SIG-M5 treated with dmso at 0.1 percent for 504 hours (cell line): ENCODE measurements at regions not wholly inside any gene's neighbourhood (a gene's known extent, or its start where the extent isn't known, plus 50 kb on each side); places are given as distances from the start of the nearest gene placed in this dataset.

Source experiments
- DNase-seq: peaks from one replicate; lab custom pipeline; 2025; ENCODE audit not compliant: unreplicated experiment; lab: John Stamatoyannopoulos, UW

DNA sequence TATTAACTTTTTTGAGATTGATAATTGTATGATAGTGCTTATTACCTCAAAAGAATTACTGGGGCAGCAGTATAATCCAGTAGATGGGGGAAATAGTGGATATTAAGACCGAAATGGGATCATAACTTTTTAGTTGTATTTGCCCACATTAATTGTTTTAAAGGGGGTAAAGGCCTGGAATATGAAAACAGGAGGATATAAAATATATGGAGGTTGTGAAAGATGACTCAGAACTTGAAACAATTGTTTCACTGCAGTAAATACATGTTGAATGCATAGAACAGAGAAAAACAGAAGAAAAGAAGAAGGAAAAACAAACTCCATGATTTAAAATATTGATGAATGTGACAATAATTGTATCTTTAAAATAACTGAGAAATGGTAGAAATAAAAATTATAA, 94.1 kb upstream of the VPREB1 start:
- no peak for DNase-seq

DNA sequence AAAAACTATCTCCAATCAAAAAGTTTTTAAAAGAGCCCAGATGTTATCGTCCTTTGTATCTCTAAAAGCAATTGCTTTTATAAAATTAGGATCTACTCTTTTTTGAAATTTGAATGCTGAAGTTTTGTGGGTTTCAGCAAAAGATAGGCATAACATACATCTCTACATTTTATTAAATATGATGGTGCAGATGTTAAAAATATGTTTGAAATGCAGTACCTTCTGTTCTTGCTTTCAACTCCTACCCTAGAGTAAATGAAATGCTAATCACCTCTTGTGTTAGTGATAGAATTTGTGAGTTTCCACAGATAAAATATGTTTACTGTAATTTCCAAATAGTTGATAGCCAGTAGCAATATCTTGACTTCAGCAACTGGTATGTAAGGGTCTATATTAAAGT, 95.7 kb upstream of the VPREB1 start:
- no peak for DNase-seq

DNA sequence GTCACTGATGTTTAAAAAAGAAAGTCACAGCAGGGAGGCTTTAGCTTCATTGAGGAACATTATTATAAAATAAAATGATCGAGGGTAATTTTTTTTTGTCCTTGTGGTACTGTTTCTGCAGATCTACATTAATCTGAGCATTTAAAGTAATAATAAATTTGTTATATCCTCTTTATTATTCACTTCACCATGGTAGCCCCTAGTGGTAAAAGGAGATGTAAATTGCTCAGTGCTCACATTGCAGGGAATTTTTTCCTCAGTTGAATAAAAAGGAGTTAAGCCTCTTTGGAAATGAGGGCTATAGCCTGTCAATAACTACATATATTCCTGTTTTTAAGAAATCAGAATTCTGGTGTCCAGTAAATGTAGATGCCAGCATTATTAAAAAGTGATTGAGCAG, 99.7 kb upstream of the VPREB1 start:
- no peak for DNase-seq

DNA sequence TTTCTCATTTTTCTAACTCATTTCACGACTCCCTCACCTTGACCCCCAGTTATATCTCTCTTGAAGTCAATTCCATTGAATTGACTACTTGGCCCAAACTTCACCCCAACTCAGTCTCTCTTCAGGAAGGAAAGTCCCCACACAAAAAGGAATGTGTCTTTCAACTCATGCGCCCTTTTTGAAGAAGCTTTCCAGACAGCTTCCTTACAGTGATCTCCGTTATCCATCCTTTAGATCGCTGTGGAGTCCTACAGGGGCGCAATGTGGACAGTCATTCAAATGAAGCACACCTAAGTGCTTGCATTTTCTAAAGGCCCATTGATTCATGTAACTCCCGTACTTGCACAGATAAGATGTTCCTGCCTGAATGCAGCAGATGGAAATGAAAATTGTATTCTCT, 101.1 kb upstream of the VPREB1 start:
- no peak for DNase-seq

DNA sequence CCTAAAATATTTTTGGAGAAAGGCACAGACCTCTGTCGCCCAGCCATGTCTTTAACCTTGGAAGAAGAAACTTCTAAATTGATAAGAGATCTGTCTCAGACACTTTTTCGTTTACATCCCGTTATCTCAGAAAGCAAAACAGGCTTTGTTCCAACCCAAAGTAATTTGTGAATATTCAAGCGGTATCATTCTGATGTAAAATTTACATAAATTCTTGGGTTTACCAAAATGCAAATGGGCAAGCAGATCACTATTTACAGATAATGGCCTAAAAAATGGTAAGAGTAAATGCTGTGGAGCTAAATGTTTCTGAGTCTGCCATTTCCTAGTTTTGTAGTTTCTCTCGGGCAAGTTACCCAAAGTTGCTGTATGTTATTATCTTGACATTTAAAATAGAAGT, 101.9 kb upstream of the VPREB1 start:
- DNase-seq = no peak

DNA sequence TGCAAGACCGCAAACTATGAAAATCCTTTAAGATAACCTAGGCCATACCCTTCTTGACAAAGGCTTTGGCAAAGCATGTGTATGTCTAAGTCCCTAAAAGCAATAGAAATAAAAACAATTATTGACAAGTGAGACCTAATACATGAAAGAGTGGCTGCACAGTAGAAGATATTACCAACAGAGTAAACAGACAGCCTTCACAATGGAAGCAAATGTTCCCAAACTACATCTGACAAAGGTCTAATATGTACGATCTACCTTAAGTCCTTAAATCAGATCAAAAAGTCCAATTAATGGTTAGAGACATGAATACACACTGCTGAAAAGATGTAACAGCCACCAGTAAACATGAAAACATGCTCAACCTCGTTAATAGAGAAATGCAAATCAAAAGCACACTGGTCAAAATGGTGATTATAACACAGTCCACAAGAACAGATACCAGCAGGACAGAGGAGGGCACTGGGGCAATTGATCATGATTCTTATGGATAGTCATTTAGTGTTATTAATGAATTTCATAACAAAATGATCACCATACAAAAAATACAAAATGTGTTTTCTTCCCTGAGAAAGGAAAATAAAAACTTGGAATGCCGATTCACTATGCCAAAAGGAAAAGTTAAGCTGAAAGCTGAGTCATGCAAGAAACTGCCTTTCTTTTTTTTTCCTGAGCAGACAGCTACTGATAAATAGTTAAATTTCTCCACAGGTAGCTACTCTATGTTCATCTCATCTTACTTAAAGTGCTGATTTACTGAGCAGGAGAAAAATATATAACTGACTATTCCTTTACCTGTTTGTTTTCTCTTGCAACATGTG, 102.6 kb upstream of the VPREB1 start:
- no peak for DNase-seq

DNA sequence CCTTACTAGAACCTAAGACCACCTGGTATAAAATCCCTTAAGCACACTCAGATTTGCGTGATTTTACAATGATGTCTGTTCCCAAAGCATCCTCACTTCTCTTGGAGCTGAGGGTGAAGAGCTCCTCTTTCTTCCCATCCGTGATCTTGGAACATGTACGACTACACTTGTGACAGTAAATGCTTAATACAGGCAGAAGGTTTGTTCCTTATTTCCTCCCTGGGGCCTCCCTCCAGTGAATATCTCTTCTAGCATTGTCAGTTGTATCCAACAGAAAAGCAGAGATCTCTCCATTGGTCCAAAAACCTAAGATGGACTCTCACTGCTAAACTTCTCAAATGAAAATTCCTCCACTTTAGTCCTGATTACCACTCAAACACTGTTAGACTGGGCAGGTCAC, 103.6 kb upstream of the VPREB1 start:
- no peak for DNase-seq

DNA sequence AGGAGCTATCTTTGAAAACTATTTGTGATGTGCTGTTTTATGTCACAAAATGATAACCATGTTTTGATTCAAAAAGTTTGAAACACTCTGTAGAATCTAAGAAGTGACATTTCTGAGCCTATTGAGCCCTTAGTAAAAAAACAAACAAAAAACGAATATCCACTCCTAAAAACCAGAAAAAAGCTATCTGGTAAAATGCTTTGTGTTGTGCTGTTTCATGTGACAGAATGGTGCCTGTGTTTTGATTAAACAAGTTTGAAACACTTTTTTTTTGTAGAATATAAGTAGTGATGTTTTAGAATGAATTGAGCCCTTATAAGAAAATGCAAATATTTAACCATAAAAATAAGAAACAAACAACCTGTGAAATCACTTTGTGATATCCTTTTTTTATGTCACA, 105.2 kb upstream of the VPREB1 start:
- no peak for DNase-seq

DNA sequence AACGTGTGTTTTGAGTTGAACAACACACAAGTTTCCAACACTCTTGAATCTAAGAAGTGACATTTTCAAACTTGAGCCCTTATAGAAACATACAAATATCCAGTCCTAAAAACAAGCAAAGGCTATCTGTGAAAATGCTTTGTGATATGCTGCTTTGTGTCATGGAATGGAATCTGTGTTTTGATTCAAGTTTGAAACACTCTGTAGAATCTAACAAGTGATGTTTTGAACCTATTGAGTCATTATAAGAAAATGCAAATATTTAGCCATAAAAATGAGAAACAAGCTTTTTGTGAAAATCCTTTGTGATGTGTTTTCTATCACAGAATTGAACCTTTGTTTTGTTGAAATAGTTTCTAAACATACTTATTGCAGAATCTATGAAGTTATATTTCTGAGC, 105.7 kb upstream of the VPREB1 start:
- no peak for DNase-seq

DNA sequence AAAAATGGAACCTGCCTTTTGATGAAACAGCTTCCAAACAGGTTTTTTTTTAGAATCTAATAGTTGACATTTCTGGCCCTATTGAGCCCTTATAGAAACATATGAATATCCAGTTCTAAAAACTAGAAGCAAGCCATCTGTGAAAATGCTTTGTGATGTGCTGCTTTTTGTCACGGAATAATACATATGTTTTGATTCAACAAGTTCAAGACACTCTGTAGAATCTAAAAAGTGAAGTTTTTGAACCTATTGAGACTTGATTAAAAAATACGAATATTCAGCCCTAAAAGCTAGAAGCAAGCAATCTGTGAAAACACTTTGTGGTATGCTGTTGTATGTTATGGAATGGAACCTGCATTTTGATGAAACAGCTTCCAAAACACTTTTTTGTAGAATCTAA, 106.7 kb upstream of the VPREB1 start:
- DNase-seq = no peak

DNA sequence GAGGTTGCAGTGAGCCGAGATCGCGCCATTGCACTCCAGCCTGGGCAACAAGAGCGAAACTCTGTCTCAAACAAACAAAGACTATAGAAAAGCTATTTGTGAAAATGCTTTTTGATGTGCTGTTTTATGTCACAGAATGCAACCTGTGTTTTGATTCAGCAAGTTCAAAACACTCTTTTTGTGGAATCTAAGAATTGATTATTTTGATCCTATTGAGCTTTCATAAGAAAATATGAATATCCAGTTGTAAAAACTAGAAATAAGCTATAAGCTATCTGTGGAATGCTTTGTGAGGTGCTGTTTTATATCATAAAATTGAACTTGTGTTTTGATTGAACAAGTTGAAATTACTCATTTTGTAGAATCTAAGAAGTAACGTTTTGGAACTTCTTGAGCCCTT, 110.7 kb upstream of the VPREB1 start:
- no peak for DNase-seq

DNA sequence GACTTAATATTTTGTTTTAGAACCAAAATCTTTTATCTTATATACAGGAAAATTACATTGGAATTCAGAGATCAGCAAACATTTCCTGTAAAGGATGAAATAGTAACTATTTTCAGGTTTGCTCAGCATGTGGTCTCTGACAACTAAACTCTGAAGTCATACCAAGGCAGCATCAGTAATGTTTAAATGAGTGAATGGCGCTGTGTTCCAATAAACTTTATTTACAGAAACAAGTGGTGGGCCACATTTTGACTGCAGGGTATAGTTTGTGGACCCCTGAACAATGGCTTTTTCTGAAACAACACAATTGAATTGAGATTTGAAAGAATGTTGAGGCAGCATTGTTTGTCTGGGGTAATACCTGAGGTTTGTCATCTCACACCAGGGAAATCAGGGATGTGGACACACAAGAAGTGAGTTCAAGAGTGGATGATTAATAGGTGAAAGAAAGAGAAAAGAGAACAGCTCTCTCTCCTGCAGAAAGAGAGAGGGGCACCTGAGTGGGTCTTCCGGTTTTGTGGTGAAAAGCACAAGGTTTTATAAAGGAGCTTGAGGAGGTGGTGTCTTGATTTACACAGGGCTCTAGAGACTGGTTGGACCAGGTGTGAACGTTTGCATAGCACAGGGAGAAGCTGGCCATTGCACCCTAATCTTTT, 113.5 kb upstream of the VPREB1 start:
- no peak for DNase-seq

DNA sequence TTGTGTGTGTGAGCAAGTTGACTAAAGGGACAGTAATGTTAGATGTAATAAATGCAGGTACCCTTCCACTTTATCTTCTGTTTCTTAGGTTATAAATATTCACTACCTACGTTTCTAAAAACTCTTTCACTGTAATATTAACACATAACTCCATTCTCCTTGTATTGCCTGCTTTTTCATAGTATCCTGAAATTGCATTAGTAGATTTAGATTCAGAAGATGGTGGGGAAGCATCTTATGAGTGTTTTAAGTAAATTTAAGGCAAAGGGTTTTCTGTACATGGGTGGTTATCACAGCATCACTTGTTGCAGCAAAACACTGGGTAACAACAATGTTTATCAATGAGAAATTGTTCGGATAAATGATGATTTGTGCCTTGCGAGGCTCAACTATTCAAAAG, 115.2 kb upstream of the VPREB1 start:
- DNase-seq = no peak

DNA sequence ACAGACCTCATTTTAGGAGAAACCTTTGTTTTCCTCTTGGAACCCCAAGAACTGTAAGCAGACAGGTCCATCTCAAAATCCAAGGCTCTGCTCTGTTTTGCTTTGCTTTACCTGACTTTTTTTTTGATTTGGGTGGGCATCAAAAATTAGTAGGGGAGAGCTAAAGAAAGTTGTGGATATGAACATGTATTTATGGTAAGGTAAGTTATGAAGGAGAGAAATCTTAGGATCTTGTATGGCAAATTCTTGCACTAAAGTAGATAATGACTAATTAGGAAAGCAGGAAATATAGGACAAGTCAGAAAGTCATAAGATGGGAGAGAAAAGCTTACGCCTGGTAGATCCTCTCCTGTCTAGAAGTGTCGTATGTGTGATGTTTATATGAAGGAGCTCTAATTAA, 116.1 kb upstream of the VPREB1 start:
- DNase-seq = no peak

DNA sequence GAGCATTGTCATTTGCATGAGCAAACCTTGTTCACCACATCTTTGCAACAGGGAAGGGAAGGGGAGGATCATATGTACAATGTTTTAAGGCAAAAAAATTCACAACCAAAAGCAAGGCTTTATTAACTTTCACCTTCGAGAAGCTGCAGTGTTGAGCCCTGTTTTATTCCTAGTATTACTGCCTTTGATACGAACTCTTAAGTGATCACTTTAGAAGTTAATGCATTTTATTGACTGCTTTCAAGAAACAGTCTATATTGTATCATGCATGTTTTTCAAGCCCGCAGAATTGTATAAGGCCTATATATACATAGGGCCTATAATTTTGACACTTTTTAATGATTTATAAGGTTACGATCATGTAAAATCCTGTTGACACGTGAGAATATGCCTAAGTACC, 117.5 kb upstream of the VPREB1 start:
- DNase-seq = no peak

DNA sequence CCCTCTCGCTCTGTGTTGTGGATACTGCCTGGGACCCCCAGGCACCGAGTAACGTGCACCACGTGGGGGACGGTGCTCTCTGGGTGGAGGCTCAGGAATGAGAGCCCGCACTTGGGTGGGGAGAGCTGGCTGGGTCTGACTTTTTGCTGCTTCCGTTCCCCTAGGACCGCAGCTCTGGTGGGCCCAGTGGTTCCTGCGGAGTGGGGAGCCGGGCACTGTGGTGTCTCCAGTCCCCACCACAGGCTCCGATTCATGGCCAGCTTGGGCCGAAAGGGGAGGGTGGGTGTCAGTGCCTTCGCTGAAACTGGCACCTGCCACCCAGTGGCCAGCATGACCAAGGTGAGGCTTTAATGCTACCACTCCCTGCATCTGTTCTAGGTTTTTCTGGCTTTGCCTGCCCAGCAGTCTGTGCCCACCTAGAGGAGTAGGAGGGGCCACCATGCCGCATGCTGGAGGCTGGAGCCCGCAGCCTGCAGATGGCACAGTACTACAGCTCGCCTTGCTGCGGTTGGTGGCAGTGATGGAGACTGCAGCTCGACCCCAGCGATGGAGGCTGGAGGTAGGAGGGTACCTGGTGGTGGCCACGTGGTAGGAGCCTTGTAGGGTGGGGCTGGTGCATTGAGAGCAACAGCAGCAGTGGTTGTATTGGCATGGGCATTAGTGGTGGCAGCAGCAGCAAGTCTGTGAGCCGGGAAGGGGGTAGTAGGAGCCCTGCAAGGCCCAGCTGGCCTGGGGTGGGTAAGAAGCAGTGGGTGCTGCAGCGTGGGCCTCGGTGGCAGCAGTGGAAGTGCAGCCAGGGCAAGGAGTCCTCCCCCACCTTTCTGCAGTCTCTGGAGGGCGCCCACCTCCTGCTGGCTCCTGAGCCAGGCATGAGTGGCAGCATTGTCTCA, 118.8 kb upstream of the VPREB1 start:
- no peak for DNase-seq

DNA sequence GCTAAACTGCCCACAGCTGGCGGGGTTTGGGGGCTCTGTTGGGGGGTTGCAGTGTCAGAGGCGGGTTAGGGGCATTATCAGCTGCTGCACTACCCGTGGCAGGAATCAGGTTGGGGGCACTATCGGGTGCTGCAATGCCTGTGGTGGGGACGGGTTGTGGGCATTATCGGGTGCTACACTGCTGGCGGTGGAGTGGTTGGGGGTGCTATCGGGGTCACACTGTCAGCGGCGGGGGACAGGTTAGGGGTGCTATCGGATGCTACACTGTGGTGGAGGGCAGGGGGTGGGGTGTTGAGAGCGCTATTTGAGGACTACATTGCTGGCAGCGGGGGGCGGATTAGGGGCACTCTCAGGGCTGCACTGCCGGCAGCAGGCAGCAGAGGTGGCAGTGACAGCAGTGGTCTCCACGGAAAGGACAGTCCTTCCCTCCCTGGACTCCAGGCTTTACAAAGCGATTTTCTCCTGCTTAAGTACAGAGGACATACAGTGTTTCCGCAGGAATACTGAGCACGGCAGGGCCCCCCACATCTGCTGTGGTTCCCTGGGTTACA, 119.5 kb upstream of the VPREB1 start:
- no peak for DNase-seq

DNA sequence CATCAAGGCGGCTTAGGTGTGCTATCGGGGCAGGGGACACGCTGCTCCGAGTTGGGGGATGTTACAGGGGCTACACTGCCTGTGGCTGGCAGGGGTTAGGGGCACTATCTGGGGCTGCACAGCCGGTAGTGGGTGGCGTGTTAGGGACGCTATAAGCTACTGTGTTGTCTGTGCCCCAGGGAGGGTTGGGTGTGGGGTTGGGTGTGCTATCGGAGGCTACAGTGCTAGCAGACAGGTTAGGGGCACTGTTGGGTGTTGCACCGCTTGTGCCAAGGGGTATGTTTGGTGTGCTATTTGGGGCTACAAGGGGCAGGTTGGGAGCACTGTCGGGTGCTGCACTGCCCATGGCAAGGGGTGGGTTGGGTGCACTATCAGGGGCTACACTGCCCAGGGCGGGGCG, 120.2 kb upstream of the VPREB1 start:
- no peak for DNase-seq

DNA sequence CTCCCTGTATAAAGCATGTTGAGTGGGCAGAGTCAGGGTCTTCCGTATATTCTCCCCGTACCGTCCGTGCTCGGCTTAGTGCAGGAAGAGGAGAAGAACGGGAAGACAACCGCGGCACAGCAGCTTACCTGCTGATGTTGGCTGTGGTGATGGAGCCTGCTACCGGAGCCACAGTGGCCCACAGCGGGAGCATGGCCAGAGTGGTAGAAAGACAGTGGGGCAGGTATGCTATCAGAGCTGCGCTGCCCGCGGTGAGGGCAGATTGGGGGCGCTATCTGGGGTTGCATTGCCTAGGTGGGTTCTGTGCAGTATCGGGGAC, 120.7 kb upstream of the VPREB1 start:
- no peak for DNase-seq

DNA sequence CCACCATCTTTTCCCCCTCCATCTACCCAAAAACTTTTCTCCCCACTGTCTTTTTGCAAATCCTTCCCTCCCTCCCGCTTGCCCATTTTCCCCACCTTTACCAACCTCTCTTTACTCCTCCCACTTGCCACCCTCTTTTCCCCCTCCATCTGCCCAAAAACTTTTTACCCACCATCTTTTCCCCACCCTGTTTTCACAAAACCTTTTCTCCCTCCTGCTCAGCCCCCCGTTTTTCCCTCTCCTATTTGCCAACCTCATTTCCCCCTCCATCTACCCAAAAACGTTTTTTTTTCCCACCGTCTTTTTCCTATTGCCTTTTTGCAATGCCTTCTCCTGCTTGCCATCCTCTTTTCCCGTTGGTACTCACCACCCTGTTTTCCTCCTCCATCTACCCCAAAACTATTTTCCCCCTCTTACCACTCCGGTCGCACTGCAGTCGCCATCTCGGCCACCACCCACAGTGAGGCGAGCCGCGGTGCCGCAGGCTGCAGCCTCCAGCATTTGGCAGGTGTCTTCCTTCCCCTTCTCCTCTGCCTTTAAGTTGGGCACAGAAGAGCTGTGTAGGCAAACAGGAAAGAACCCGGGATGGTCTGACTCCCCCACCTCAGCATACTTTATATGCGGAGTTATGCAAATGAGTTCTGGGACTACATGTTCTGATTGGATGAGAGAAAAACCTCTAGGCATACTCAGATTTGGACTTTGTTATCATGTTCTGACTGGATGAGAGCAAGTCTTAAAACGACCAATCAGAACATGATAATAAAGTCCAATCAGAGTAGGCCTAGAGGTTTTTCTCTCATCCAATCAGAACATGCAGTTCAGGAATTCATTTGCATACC, 121.2 kb upstream of the VPREB1 start:
- no peak for DNase-seq
